Transverse colon (tissue), 4 donors: ENCODE measurements at regions not wholly inside any gene's neighbourhood (a gene's known extent, or its start where the extent isn't known, plus 50 kb on each side); places are given as distances from the start of the nearest gene placed in this dataset.

ENCODE experiments used
- EP300 ChIP-seq: sonication (generic); formaldehyde crosslinking; IDR thresholded peaks from one replicate; pipeline ENCODE4 v1.6.1; 2017; ENCODE audit warnings: antibody characterized with exemption, low read depth
- POLR2A ChIP-seq: fragments of 450-650 bp; IDR thresholded peaks from one replicate; pipeline ENCODE4 v1.6.1; 2016; ENCODE audit warnings: antibody characterized with exemption, mild to moderate bottlenecking, moderate library complexity
- POLR2AphosphoS5 ChIP-seq, 3 donors: sonication (generic); formaldehyde crosslinking; IDR thresholded peaks; one replicate each; pipeline ENCODE4 v1.6.1; 2016; ENCODE audit warnings: antibody characterized with exemption in 3 of 3
- TF ChIP-seq, protein P1 (sequence below), 5 experiments: fragments of 200-600 bp in 3 of 5; fragments of 450-650 bp in 2 of 5; sonication (generic) in 3 of 5; IDR thresholded peaks; 1 replicate in 2 of 5; 2 replicates in 3 of 5; pipeline ENCODE4 v1.5.1; 2016 to 2017; ENCODE audit warnings: antibody characterized with exemption in 5 of 5, inconsistent platforms in 3 of 5, mild to moderate bottlenecking in 2 of 5, moderate library complexity in 1 of 5

DNA sequence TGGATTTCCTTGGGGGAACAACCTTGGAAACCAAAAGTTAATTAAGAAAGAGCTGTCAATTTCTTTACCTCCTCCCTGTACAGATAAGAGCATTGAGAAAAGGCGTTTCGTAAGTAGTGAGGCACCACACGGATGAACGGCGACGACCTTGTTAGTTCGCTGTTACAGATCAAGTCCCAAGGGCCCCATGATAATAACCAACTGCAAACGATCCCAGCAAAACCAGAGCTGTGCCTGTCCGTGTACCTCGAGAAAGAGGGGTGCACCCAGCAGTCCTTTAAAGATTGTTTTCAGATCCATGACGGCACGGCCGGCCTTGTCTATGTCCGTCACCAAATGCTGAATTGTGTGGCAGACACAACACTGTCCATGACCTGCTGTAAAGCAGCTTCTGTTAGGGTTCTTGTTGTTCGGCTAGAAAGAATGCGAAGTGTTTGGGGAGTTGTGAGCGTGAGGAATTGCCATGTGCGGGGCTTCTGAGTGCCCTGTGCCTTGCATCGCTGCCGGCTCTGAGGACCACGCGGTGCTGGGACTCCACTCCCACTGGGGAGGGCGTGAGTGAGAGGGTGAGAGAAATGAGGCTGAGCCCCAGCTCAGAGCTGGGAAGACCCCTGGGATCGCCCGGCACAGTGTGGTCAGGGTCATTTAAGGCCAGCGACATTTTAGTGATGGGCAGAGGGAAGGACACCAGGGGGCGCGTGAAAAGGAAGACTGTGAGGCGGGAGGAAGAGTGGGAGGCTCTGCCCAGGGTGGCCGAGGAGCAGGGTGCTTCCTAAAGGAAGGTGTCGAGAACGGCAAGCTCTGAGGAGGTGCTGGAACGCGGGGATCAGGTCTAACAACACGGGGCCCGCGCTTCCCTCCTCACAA is 136.8 kb upstream of the RPS6KA2 start:
- TF ChIP-seq, protein P1, sequence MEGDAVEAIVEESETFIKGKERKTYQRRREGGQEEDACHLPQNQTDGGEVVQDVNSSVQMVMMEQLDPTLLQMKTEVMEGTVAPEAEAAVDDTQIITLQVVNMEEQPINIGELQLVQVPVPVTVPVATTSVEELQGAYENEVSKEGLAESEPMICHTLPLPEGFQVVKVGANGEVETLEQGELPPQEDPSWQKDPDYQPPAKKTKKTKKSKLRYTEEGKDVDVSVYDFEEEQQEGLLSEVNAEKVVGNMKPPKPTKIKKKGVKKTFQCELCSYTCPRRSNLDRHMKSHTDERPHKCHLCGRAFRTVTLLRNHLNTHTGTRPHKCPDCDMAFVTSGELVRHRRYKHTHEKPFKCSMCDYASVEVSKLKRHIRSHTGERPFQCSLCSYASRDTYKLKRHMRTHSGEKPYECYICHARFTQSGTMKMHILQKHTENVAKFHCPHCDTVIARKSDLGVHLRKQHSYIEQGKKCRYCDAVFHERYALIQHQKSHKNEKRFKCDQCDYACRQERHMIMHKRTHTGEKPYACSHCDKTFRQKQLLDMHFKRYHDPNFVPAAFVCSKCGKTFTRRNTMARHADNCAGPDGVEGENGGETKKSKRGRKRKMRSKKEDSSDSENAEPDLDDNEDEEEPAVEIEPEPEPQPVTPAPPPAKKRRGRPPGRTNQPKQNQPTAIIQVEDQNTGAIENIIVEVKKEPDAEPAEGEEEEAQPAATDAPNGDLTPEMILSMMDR (IDR thresholded peaks at IDR 0.05): no peak
- TF ChIP-seq POLR2AphosphoS5 (IDR thresholded peaks at IDR 0.05) (no peak), POLR2A (no peak), EP300 (no peak)
